Right renal cortex interstitium (tissue), 3 donors: ENCODE measurements at regions not wholly inside any gene's neighbourhood (a gene's known extent, or its start where the extent isn't known, plus 50 kb on each side); places are given as distances from the start of the nearest gene placed in this dataset.

Experiments used
- DNase-seq, 3 donors: peaks; one replicate each; pipeline ENCODE4 v3.0.0-alpha.2; 2013; ENCODE audit warnings: low read depth in 3 of 3, low spot score in 2 of 3

DNA sequence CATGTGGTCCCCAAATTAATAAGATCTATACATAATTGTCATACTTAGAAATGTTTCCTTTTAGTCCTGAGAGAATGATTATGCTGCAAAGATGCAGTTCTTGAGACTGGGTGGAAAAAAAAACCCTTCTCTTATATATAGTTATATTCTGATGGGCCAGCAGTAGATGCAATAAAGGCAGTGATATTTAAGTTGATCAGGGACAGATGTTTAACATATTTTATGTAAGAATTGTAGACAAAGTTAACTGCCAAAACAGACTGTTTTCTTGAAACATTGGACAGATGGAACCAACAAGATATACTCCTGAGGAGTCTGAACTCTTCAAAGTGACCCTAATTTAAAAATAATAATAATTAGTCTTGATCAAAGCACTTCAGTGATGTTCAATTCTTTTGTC, 172.0 kb upstream of the LRIG1 start:
- DNase-seq, result no peak

DNA sequence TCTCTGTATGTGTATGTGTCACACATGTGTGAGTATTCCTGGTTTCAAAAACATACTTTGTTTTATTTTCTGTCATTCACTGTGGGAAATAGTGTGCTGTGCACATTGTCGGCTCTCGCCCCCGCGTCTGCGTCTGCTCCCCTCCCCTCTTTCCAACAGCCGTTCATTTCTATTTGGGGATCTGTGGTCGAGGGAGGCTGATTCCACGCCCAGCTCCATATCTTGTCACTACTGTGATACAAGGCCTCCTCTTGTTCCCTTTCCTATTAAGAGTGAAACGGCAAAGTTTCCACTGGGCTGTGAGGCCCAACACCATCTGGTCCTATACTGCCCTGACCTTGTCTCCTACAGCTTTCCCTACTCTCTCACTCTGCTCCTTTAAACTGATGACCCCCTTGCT, 172.5 kb upstream of the LRIG1 start:
- no peak for DNase-seq

DNA sequence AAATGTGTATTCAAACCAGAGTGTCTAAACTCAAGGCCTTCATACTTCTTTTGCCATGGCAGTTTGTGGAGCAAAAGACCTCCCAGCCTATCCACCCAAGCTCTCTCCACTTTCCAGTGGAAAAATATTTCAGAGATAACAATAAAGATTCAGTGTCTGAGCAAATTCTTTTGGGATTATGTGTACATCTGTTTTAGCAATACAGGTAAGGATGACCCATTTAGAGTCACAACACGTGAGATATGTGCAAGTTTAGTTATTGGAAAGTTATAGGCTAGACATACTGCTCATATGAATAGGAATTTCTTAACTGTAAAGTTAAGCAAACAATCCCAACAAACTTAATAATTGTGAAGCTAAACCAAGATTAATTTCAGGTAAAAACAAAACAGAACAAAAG, 174.5 kb upstream of the LRIG1 start:
- DNase-seq, result no peak

DNA sequence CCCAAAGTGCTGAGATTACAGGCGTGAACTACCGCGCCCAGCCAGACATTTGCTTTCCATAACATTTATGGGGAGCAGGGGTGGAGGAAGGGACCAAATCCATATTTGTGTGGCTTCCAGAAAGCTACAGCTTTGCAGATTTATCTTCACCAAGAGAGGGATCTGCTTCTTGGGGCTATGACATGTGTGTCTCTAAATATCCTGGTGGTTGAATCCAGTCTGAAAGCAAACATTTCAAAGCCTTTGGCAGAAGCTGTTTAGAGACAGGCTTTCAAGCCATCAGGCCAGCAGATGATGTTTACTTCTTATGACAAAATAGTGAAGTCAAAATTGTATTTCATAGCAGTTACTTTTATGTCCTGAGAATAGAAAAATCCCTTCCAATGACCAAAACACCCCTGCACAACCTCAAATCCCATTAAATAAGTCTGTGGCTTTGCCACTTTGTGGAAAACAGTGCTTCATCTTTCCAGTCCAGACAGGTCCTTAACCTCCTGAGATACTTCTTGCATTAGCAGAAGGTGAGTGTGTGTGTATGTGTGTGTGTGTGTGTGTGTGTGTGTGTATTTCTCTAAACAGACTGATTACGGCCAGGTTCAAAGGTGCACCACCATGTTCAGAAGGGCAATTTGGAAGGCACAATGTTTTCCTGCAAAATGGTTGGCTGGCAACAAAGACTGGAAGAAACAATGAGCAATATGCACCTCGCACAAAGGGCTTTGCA, 191.4 kb upstream of the LRIG1 start:
- no peak for DNase-seq

DNA sequence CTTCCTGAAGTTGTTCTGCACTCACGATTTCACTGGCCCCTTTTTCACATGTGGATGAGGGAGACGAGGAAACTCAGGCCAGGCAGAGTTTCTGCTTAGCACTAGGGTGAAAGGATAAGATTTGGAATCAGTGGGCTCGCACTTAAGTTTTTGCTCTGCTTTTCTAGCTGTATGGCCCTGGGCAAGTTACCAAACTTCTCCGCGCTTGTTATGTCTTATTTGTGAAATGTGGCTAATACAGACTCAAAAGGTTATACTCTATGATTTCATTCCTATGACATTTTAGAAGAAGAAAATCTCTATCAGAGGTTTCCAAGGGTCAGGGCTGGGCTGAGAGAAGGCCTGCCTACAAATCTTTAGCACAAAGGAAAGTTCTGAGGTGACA, 191.9 kb upstream of the LRIG1 start:
- no peak for DNase-seq

DNA sequence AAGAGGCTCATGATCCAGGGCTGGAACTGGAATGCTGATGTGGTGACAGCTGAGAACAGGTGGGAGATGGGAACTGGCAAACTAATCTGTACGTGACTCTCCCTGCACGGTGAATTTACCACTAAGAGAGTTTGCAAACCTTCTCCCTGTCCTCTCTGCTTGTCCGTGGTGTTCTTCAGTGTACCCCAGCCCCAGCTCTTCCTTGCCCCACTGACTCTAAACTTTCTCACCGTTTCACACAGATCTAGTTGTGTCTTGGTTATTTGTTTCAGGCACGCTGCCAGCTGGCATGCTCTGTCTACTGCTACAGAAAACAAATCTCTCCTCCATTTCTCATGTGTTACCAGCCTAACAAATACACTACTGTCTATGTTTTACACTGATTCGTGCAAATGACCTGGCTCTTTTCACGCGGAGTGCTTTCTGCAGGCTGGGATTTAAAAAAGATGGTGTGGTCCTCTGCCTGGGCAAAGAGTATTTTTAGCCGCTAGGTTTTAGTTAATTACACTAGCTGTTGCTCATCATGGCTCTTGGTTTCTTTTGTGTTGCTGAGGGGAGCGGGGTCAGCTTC, 192.7 kb upstream of the LRIG1 start:
- peak in 1 of 3 donors; percentile 27 for DNase-seq

DNA sequence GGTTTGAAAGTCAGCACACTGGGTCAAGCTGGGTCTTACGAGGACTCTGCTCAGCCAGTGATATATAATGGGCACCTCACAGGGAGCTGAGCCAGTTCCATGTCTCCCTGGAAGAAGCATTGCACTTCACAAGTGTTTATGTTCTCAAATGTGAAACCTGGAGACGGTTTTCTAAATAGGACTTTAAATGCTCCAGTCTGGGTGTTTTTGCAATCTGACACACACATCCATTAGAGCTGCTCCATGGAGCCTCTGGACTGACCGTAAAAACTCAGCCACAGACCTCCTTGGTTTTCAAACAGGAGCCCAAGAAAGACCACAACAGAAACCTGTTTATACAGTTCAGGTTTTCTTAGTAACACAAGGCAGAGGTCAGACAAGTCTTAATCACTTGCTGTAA, 201.3 kb upstream of the LRIG1 start:
- DNase-seq, result no peak

DNA sequence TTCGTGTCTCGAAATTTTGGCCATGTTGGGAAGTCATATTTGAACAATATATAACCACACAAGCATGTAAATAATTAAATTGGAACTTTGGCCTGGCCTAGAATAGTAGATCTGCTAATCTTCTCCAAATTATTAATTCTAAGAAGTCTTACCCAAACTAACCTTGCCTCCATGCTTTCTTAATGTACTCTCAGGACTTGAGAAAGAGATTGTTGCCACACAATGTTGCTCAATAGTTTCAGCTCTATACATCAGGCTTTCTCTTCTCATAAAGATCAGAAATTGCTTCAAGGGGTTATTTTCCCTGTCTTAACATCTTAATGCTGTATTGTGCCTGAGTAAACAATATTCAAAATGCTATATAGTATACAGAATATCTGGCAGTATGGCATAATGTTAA, 202.7 kb upstream of the LRIG1 start:
- no peak for DNase-seq

DNA sequence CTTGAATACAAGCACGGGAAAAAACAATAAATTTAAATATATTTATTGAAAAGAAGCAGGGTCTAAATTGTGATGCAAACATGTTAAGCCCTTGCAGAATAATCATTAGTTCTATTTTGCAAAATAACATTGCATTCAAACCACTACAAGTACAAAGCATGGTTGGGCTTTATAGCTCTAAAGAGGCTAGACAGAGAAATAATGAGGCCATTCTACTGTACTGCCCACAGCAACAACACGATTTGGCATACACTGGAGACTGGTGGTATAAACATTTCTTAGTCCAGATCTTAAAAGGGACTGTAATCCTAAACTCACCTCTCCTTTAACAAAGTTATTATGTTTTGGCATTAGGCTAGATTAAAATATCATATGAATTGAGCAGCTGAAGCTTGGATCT, 204.3 kb upstream of the LRIG1 start:
- no peak for DNase-seq

DNA sequence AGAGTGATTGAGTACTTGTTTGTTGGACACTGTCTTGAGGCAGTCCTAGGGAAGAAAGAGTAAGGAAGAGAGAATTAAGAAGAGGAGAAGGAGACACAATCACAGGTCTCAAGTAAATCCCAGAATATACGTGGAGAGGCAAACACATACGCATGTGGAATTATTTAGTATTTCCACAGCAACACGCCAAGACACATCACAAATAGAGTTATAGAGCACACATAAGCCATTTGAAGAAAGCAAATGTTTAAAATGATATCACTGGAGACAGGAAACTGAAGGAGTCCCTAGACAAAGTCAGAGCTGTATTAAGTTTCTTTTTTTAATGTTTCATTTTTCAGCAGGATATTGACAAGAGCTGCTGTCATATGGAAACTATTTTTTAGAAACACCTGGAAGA, 206.1 kb upstream of the LRIG1 start:
- no peak for DNase-seq

DNA sequence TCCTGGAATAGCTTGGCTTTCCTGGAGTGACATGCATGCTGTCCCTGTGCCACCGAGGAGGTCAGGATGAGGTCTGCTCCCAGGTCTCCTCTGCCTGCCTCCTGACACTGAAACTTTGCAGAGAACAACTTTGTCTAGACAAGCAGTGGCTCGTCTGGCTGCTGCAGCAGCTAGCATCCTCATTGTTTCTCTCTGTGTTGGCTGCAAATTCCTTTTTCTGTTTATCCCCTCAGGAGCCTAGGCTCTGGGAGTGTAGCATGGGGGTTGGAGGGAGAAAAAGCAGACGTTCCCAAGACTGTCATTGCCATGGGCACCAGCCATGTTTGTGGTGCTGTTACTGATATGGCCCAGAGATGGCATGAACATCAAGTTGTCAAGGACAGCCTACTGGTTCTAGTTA, 208.7 kb upstream of the LRIG1 start:
- no peak for DNase-seq

DNA sequence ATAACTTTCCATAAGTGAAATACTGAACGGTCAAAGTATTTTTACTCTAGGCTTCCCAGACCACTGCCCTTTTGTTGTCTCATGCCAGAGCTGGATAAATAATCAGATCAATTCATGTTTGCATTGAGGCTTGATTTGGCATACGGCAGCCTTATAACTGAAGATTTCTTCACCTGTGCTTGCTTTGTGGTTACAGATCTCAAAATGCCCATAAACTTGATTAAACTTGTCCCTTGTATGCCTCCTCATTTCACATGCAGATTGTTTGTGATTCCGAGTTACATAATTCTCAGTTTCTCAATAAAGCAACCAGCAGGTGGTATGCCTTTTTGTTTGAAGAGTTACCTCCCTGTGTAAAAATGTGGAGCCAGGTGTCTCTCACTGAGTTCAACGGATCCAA, 211.4 kb upstream of the LRIG1 start:
- DNase-seq, result no peak

DNA sequence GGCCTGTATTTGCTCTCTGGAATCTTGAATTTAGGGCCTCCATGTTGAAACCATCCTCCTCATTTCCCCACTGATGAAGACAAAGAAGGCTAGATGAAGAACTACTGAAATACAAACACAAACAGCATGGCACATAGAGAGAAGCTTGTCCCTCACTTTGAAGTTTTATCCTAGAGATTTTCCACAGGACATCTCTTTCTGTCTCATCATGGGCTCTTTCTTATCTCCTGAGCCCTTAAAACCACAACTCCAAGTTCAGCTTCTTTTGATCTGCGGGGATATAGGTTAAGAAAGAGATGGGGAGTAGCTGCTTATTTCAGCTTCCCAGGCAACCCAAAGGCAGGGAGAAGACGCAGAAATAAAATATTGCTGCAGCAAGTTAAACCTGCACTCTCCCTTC, 213.1 kb upstream of the LRIG1 start:
- no peak for DNase-seq

DNA sequence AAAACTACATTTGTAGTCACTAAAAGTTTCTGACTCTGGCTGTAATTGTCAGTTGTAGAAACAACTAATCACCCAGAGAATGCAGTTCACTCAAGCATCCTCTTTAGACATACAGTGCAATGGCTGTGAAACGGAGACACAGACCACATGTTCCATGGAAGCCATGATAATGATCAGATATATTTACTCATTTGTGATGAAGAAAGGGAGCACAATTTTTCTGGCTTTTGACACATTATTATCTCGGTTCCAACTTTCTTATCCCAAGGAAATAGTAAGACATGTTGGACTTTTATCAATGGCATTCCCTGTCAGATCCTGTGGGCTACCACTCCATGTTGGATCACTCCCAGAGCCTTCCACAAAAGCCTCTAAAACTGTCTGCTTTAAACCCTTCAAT, 215.0 kb upstream of the LRIG1 start:
- no peak for DNase-seq

DNA sequence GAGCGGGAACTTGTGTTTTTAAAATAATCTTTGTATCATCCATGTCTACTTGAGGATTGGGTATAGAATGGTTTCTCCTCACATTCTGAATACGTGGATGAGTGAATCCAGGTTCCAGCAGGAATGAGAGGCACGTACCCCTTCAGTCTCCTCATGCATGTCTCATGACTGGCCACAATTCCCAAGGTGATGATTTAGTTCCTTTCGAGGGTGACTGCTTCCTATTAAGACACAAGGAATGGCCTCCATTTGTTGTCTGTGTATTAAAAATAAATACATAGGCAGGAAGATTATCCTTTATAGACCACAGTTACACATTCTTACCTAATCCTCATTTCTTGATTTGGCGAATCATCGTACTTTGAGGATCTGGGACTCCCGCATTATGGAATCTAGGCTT, 217.0 kb upstream of the LRIG1 start:
- DNase-seq, result no peak

DNA sequence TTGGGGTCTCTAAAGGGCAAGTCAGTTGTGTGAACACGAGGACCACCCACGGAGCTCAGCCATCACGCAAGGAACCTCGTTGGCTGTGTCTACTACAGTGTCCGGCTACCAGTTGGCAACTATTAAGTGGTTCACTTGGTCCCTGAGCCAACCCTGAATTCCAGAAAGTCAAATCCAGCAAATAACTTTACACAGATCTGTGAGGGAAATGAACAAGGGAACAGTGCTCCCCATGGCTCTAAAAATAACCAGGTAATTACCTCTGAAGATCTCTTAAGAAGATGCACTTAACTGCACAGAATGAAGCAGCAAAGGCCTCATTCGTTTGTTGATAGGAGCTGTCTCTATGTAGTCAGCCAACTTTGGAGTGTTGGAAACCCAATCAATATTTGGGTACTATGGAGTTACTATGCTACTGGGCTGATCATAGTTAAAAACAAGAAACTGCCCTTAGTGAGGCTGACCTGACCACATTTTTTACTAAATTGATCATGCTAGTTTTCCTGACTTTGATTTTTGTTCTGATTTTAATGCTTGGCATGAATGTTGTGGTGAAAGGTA, 219.1 kb upstream of the LRIG1 start:
- no peak for DNase-seq

DNA sequence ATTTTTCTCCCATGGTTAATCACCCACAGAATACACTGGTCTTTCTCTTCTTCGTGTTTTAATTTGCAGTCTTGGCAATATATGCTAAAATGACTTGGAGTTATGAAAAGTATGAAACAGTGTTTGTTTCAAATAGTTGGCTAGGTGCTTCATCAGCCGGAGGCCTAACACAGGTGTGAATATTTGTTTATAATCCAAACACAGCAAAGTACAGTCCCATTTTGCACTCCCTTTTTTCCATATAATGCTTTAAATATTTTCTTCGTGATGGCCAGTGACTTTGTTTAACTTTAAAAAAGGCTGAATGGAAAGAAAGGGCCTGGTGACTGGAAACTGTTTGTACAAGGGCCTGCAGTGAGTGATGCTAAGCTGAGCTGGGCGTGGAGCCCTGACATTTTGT, 219.7 kb upstream of the LRIG1 start:
- no peak for DNase-seq

DNA sequence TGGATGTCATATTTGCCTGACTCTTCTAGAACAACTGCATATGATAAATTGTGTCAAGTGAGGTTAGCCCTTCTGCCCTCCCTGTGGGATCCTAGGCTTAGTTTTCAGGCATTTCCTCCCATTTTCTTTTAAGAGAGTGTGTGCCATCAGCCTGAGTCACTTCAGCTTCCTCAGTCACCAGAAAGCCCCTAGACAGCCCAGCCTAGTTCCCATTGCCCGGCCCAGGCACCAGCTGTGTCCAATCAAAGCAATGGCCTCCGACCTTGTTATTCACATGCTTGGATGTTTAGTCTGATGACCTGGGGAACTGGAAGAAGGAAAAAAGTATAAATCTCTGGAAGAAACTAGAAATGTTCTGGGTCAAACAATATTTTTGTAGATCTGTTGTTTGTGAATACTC, 221.9 kb upstream of the LRIG1 start:
- DNase-seq, result no peak

DNA sequence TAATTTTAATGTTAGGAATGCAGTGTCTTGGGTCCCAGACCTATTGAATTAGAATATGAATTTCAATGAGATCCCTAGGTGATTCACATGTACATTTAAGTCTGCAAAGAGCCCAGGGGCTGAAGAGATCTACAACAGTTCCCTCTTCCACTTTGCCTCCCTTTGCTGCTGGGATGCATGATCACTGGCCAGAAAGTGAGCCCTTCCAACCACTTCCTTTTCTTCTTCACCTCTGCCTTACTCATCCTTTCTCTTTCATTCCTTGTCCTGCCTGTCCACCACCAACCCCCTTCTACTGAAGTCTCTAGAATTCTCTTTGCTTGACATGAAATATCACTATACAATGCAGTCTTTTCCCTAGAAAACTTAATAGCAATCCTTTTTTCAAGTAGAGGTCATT, 222.4 kb upstream of the LRIG1 start:
- DNase-seq, result no peak

DNA sequence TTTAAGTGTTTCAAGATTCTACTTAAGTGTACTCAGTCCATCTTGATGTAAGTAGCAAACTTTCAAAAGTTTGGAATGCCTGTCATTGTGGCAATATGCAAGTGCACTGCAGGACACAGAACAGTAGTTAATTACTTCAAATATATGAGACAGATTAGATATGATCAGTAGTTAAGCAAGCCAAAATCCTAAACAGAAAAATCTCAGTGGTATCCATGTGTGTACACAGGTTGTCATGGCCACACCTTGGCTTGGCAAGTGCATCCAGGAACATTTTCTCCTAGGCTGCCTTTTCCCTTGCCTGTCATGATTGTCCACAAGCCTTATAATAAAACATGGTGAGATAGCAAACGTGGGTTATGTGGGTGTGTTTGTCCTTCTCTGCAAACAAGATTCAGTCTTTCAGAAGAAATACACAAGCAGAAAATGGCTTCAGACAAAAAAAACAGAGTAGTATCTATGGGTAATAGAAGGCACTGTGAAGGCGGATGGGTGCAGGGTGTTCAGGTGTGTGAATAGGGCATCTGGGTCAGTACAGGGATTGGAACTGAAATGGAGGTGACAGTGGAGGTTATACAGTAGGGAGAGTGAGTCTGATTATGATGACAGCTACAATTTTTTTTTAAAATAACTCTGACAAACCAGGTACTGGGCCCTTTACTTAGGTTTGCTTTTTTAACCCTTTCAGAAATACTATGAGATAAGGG, 229.0 kb upstream of the LRIG1 start:
- no peak for DNase-seq

DNA sequence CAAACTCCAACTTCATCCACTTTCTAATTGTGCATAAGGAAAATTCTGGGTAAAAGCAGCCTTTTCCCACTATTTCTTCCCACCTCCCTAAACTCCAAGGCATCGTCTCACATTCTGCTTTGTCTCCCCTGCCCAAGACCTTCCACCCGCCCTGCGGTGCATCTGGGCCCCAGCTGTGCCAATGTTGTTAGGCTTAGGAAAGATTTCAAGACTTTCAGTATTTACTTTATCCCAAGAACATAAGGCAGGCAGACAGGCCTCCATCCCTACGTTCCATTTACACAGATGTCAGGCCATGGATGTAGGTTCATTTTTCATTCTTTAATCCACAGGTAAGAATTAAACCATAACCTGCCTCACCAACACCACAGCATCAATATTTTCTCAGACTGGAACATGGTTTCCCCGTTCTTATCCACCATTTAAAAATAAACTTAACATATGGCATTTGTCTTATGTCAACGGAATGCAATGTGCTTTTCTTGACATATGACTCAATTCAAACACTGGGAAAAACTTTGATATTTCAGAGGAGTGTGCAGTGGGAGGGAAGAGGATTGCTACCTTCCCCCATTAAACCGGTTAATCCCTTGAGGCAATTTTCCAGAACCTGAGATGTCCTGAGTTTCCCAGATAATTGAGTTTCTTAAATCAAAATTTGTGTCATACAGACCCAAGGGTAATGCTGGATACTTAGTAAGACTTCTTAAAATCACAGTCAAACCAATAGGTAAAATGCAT, 238.0 kb upstream of the LRIG1 start:
- DNase-seq, result no peak
